PC-9 (cell line): ENCODE measurements at regions not wholly inside any gene's neighbourhood (a gene's known extent, or its start where the extent isn't known, plus 50 kb on each side); places are given as distances from the start of the nearest gene placed in this dataset.

ENCODE experiments used
- EZH2 ChIP-seq: fragments of 200-600 bp; sonication (generic); IDR thresholded peaks from 2 replicates; pipeline ENCODE4 v1.8.0; 2017; ENCODE audit warnings: antibody characterized with exemption, low read depth
- TF ChIP-seq, protein P1 (sequence below): fragments of 200-600 bp; sonication (generic); conservative IDR thresholded peaks from 2 replicates; pipeline ENCODE4 v1.6.1; 2017; ENCODE audit warnings: mixed run types, antibody characterized with exemption, mild to moderate bottlenecking, moderate library complexity

DNA sequence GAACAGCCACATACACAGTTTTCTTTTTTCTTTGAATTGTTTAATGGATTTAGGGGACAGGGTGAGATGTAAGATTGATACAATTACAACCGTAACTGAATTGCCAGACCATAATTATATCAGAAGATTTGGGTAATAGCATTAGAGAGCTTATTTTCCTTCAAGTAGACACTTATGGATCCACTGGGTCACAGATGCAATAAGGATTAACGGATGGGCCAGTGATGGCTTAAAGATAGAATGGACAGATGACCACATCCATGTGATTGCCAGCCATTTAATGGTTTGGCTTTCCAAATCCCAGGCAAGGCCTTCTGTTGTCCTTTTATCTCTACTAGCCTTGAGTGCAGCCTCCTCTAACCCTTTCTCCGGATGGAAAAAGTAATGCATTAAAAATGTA, 94.7 kb upstream of the NUDT12 start:
- no peak for TF ChIP-seq EZH2
- TF ChIP-seq, protein P1, sequence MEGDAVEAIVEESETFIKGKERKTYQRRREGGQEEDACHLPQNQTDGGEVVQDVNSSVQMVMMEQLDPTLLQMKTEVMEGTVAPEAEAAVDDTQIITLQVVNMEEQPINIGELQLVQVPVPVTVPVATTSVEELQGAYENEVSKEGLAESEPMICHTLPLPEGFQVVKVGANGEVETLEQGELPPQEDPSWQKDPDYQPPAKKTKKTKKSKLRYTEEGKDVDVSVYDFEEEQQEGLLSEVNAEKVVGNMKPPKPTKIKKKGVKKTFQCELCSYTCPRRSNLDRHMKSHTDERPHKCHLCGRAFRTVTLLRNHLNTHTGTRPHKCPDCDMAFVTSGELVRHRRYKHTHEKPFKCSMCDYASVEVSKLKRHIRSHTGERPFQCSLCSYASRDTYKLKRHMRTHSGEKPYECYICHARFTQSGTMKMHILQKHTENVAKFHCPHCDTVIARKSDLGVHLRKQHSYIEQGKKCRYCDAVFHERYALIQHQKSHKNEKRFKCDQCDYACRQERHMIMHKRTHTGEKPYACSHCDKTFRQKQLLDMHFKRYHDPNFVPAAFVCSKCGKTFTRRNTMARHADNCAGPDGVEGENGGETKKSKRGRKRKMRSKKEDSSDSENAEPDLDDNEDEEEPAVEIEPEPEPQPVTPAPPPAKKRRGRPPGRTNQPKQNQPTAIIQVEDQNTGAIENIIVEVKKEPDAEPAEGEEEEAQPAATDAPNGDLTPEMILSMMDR = no peak
